ENCODE measurements at regions not wholly inside any gene's neighbourhood (a gene's known extent, or its start where the extent isn't known, plus 50 kb on each side); places are given as distances from the start of the nearest gene placed in this dataset.

DNA sequence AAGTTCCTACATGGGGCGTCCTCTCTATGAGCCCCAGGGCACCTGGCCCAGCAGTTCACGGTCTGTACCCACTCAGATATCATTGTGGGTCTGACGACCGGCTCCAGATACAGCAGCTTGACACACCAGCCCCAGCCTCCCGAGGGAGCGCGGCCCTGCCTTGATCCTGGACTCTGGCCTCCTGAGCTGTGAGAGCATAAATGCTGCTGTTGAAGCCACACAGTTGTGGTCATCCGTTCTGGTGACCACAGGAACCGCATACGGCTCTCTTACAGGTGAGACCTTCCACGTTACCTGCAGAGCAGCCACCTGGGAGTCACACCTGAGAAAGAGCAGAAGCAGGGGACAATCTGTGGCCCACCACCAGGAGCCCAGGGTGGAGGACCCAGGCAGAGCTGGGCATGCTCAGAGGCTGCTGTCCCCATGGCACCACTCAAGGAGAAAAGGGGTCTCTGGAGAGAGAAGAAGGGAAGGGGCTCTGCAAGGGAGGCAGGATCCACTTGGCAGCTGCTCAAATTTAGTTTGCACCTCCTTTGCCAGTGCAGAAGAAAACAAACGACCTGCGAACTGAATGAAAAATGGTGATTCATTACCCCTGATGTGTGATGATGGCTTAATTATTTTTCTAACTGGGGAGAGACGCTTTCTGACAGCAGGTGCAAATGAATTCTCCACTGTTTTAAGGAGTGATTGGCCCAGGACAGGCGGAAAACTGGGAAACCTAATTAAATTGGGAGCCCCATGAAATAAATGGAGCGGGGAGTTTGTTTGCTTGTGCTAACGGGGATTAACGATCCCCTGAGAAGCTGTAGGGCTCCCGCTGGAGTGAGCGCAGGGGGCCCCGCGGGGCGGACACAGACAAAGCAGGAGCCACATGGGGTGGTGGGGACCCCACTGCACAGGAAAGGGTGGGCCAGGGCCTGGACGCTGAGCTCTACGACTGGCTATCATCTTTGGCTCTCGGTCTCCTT lies 208.9 kb downstream of the RBFOX3 start:
- BruUV-seq (replicated peaks): no TSS peak
- DNase-seq (ENCODE audit: low read depth, low spot score) (no peak), ATAC-seq (peak; percentile 45)
- H3K27ac ChIP-seq (ENCODE audit: low read length): no peak overlapping the region
- H3K4me1 ChIP-seq (ENCODE audit: control insufficient read depth, insufficient read depth, low read length): peaks cover 8% of the 10 kb centered on the region; the same call in 1 of the 2 replicates
- peaks cover 18% of the 10 kb centered on the region for H3K27me3 ChIP-seq (ENCODE audit: control insufficient read depth, insufficient read depth, low read length)
- no peaks in the 10 kb centered on the region for H3K9me3 ChIP-seq (ENCODE audit: control insufficient read depth, insufficient read depth, low read depth, low read length)
- intact Hi-C loops (cut with micrococcal nuclease; ENCODE audit: unreplicated experiment) (loop anchor here (10.0 kb wide), 1 partner anchor 203 kb away; no protein-coding TSS in a partner anchor), in situ Hi-C loops (cut with HindIII; ENCODE audit: low pct_unique_long_range_greater_than_20kb, low sequenced_read_pairs) (no loop called here)
- TF ChIP-seq, protein P1, sequence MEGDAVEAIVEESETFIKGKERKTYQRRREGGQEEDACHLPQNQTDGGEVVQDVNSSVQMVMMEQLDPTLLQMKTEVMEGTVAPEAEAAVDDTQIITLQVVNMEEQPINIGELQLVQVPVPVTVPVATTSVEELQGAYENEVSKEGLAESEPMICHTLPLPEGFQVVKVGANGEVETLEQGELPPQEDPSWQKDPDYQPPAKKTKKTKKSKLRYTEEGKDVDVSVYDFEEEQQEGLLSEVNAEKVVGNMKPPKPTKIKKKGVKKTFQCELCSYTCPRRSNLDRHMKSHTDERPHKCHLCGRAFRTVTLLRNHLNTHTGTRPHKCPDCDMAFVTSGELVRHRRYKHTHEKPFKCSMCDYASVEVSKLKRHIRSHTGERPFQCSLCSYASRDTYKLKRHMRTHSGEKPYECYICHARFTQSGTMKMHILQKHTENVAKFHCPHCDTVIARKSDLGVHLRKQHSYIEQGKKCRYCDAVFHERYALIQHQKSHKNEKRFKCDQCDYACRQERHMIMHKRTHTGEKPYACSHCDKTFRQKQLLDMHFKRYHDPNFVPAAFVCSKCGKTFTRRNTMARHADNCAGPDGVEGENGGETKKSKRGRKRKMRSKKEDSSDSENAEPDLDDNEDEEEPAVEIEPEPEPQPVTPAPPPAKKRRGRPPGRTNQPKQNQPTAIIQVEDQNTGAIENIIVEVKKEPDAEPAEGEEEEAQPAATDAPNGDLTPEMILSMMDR (IDR thresholded peaks at IDR 0.05): no peak
- TF ChIP-seq POLR2AphosphoS5 (IDR thresholded peaks at IDR 0.05; ENCODE audit: low read depth, low read length) (no peak), SIN3A (IDR thresholded peaks at IDR 0.05; ENCODE audit: borderline replicate concordance, insufficient read depth, low read depth, low read length) (no peak), TCF7L2 (IDR thresholded peaks at IDR 0.05; ENCODE audit: low read depth, low read length) (no peak)
- TF ChIP-seq, protein P2, sequence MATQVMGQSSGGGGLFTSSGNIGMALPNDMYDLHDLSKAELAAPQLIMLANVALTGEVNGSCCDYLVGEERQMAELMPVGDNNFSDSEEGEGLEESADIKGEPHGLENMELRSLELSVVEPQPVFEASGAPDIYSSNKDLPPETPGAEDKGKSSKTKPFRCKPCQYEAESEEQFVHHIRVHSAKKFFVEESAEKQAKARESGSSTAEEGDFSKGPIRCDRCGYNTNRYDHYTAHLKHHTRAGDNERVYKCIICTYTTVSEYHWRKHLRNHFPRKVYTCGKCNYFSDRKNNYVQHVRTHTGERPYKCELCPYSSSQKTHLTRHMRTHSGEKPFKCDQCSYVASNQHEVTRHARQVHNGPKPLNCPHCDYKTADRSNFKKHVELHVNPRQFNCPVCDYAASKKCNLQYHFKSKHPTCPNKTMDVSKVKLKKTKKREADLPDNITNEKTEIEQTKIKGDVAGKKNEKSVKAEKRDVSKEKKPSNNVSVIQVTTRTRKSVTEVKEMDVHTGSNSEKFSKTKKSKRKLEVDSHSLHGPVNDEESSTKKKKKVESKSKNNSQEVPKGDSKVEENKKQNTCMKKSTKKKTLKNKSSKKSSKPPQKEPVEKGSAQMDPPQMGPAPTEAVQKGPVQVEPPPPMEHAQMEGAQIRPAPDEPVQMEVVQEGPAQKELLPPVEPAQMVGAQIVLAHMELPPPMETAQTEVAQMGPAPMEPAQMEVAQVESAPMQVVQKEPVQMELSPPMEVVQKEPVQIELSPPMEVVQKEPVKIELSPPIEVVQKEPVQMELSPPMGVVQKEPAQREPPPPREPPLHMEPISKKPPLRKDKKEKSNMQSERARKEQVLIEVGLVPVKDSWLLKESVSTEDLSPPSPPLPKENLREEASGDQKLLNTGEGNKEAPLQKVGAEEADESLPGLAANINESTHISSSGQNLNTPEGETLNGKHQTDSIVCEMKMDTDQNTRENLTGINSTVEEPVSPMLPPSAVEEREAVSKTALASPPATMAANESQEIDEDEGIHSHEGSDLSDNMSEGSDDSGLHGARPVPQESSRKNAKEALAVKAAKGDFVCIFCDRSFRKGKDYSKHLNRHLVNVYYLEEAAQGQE (IDR thresholded peaks at IDR 0.05; ENCODE audit: insufficient read depth in 1 of 2, low read depth in 2 of 2, low read length in 1 of 2): no peak
- POLR2A ChIA-PET: interaction anchor here (0.6 kb wide), 1 partner anchor 304 kb away, joined by 6 read pairs; no protein-coding TSS in a partner anchor
- no peak overlapping the region for H3K4me3 ChIP-seq (ENCODE audit: low read depth in 2 of 2, low read length in 2 of 2)
- H3K36me3 ChIP-seq (ENCODE audit: control insufficient read depth, insufficient read depth, low read length): no peaks in the 10 kb centered on the region
- CTCF ChIA-PET: interaction anchor here (0.6 to 0.8 kb wide), 3 partner anchors 164 to 818 kb away, joined by 3 to 12 read pairs (median 3); partner anchors contain the start of genes SGSH and SLC26A11

DNA sequence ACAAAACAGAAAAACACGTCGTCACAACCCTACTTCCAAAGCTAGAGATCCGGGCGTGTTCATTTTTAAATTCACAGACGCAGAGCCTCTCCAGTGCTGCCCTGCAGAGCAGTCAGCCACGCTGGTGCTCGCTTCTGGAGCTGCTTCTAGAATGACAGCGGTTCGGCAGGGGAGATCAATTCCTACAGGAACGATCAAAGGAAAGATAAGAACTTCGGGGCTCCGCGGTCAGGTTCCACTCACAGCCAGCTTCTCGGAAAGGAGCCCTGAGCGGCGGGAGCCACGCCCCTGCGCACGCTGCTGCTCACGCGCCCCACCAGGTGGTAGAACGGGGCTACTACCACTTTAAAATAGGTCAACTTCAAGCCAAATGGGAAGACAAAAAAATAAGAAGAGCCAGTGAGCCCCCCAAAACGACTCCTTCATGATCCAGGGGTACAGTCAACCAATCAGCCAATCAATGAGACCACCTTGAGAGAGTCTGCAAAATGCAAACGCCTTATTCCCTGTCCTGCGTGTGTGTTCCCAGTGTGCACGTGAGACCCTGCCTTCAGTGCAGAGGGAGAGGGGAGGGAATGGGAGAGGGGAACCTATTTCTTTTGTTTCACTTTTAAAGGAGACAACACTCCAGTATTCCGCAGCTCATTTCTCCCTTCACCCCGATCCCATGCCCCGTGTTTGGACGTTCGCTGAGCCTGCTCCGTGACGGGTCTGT lies 209.7 kb downstream of the RBFOX3 start:
- H3K9me3 ChIP-seq (ENCODE audit: control insufficient read depth, insufficient read depth, low read depth, low read length): no peaks in the 10 kb centered on the region
- in situ Hi-C loops (cut with HindIII; ENCODE audit: low pct_unique_long_range_greater_than_20kb, low sequenced_read_pairs): no loop called here
- intact Hi-C loops (cut with micrococcal nuclease; ENCODE audit: unreplicated experiment): loop anchor here (10.0 kb wide), 1 partner anchor 204 kb away; no protein-coding TSS in a partner anchor
- ATAC-seq (peak; percentile 81), DNase-seq (ENCODE audit: low read depth, low spot score) (no peak)
- peaks cover 8% of the 10 kb centered on the region; the same call in 1 of the 2 replicates for H3K4me1 ChIP-seq (ENCODE audit: control insufficient read depth, insufficient read depth, low read length)
- BruUV-seq (replicated peaks): no TSS peak
- ChIA-PET POLR2A (interaction anchor here (0.6 kb wide), 1 partner anchor 230 kb away, joined by 3 read pairs; no protein-coding TSS in a partner anchor), CTCF (interaction anchor here (0.5 to 1.7 kb wide), 14 partner anchors 9 to 308 kb away, joined by 3 to 12 read pairs (median 5); no protein-coding TSS in a partner anchor)
- H3K27ac ChIP-seq (ENCODE audit: low read length): no peak overlapping the region
- peaks cover 10% of the 10 kb centered on the region for H3K27me3 ChIP-seq (ENCODE audit: control insufficient read depth, insufficient read depth, low read length)
- TF ChIP-seq, protein P2 (IDR thresholded peaks at IDR 0.05; ENCODE audit: insufficient read depth in 1 of 2, low read depth in 2 of 2, low read length in 1 of 2): peak in 1 of 2 experiments; percentile 18; a peak in 1 of 4 replicates
- TF ChIP-seq, protein P1 (IDR thresholded peaks at IDR 0.05): peak; percentile 99
- no peak for TF ChIP-seq SIN3A (IDR thresholded peaks at IDR 0.05; ENCODE audit: borderline replicate concordance, insufficient read depth, low read depth, low read length)
- H3K4me3 ChIP-seq (ENCODE audit: low read depth in 2 of 2, low read length in 2 of 2): peak overlapping the region; percentile 22 to 36
- H3K36me3 ChIP-seq (ENCODE audit: control insufficient read depth, insufficient read depth, low read length): no peaks in the 10 kb centered on the region
